ENCODE measurements at regions not wholly inside any gene's neighbourhood (a gene's known extent, or its start where the extent isn't known, plus 50 kb on each side); places are given as distances from the start of the nearest gene placed in this dataset.

DNA sequence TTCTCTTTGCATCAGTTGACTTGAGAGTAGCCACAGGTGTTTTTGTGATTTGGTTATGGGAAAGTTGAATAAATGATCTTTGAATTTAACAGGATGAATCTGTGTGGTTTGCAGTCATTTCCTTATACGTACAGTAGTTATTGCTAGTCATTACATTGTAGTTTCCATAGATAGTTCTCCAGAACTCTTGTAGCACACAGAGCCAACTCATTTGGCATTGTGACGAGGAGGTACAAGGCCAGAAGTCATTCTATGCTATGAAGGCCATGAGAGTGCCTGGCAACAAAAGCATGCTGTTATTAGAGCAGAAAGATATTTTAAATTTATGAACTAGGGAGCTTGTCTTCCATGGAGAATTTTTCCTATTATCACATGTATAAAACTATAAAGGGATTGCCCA is 973.0 kb upstream of the CHAC2 start:
- TF ChIP-seq, protein P1, sequence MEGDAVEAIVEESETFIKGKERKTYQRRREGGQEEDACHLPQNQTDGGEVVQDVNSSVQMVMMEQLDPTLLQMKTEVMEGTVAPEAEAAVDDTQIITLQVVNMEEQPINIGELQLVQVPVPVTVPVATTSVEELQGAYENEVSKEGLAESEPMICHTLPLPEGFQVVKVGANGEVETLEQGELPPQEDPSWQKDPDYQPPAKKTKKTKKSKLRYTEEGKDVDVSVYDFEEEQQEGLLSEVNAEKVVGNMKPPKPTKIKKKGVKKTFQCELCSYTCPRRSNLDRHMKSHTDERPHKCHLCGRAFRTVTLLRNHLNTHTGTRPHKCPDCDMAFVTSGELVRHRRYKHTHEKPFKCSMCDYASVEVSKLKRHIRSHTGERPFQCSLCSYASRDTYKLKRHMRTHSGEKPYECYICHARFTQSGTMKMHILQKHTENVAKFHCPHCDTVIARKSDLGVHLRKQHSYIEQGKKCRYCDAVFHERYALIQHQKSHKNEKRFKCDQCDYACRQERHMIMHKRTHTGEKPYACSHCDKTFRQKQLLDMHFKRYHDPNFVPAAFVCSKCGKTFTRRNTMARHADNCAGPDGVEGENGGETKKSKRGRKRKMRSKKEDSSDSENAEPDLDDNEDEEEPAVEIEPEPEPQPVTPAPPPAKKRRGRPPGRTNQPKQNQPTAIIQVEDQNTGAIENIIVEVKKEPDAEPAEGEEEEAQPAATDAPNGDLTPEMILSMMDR (IDR thresholded peaks at IDR 0.05) = no peak
- TF ChIP-seq POLR2A (IDR thresholded peaks at IDR 0.05) = no peak

Data from right lobe of liver (tissue), 4 donors.